ENCODE measurements at regions not wholly inside any gene's neighbourhood (a gene's known extent, or its start where the extent isn't known, plus 50 kb on each side); places are given as distances from the start of the nearest gene placed in this dataset.

- TF ChIP-seq POLR2A (IDR thresholded peaks at IDR 0.05) (no peak), CTCF (IDR thresholded peaks at IDR 0.05) (no peak)
Measured at GRCh38 chr3:115281697-115282675, 134.9 kb upstream of the ZBTB20 start.
